Fibroblast of lung (primary cell): ENCODE measurements at regions not wholly inside any gene's neighbourhood (a gene's known extent, or its start where the extent isn't known, plus 50 kb on each side); places are given as distances from the start of the nearest gene placed in this dataset.

Experiments used
- DNase-seq, 2 donors: peaks; one replicate each; pipeline versions ENCODE4 v3.0.0 to v3.0.0-alpha.2; 2010; ENCODE audit warnings: low read depth in 2 of 2
- H2AFZ ChIP-seq: 2 replicates; pipeline ENCODE4 v1.5.1; 2012; ENCODE audit warnings: low read length, control low read depth, inconsistent platforms
- H3K27ac ChIP-seq: 2 replicates; pipeline ENCODE4 v1.5.1; 2011; ENCODE audit warnings: low read length, control low read depth; ENCODE audit not compliant: insufficient read depth
- H3K27me3 ChIP-seq: 2 replicates; pipeline ENCODE4 v1.5.1; 2011; ENCODE audit warnings: mild to moderate bottlenecking, low read length; ENCODE audit not compliant: control insufficient read depth, insufficient read depth
- H3K36me3 ChIP-seq: 2 replicates; pipeline ENCODE4 v1.5.1; 2011; ENCODE audit warnings: low read length; ENCODE audit not compliant: control insufficient read depth, insufficient read depth
- H3K4me1 ChIP-seq: 2 replicates; pipeline ENCODE4 v1.5.1; 2011; ENCODE audit warnings: low read length; ENCODE audit not compliant: control insufficient read depth, insufficient read depth; ENCODE audit errors: extremely low read depth
- H3K4me2 ChIP-seq: 2 replicates; pipeline ENCODE4 v1.5.1; 2011; ENCODE audit warnings: low read length, control low read depth; ENCODE audit not compliant: insufficient read depth; ENCODE audit errors: extremely low read depth
- H3K4me3 ChIP-seq, 4 experiments: fragments of 200-600 bp in 1 of 4; sonication (generic) in 1 of 4; replicated peaks in 1 of 4; 2 replicates each; pipeline ENCODE4 v1.5.1; 2011 to 2016; ENCODE audit warnings: low read length in 4 of 4, low read depth in 3 of 4, mild to moderate bottlenecking in 3 of 4, control low read depth in 2 of 4, inconsistent platforms in 1 of 4, mixed read lengths in 1 of 4; ENCODE audit not compliant: insufficient read depth in 1 of 4; ENCODE audit errors: control extremely low read depth in 1 of 4
- H3K79me2 ChIP-seq: 2 replicates; pipeline ENCODE4 v1.5.1; 2012; ENCODE audit warnings: mild to moderate bottlenecking, low read length, inconsistent platforms; ENCODE audit not compliant: control insufficient read depth, insufficient read depth
- H3K9ac ChIP-seq: 2 replicates; pipeline ENCODE4 v1.5.1; 2011; ENCODE audit warnings: mild to moderate bottlenecking, low read length, control low read depth; ENCODE audit not compliant: insufficient read depth
- H3K9me3 ChIP-seq: 2 replicates; pipeline ENCODE4 v1.5.1; 2012; ENCODE audit warnings: low read depth, low read length; ENCODE audit not compliant: control insufficient read depth, insufficient read depth
- H4K20me1 ChIP-seq: 2 replicates; pipeline ENCODE4 v1.5.1; 2011; ENCODE audit warnings: low read length; ENCODE audit not compliant: control insufficient read depth, insufficient read depth; ENCODE audit errors: extremely low read depth
- EZH2 ChIP-seq: IDR thresholded peaks from 2 replicates; pipeline ENCODE4 v1.5.1; 2012; ENCODE audit warnings: low read length, control low read depth, mild to moderate bottlenecking; ENCODE audit errors: missing control alignments
- TF ChIP-seq, protein P1 (sequence below), 2 donors: IDR thresholded peaks in 1 of 2; conservative IDR thresholded peaks in 1 of 2; 1 replicate in 1 of 2; 2 replicates in 1 of 2; pipeline ENCODE4 v1.5.1; 2011 to 2012; ENCODE audit warnings: low read length in 2 of 2, control low read depth in 1 of 2, inconsistent platforms in 1 of 2, low read depth in 1 of 2, mild to moderate bottlenecking in 1 of 2

DNA sequence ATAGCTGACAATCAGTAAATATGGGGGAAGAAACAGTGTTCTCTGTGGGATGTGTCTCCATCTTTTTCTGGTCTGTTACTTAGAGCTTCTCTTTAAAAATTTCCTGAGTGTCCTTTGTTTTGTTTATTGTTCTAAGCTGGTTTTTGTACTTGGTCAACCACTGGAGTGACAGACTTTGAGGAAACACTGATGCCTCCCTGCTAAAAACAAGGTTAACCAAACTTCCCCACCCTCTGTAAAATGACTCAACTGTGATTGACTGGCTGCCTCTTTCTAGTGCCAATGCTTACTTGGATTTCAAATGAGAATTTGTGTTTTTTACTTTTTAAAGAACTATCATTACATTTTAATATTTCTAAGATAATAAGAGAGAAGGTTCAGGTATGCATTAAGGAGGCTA lies 65.1 kb upstream of the SPINK5 start:
- Histone ChIP-seq H3K4me1 (no peaks in the 10 kb centered on the region), H3K4me2 (no peak overlapping the region), H2AFZ (no peak overlapping the region), H3K36me3 (no peaks in the 10 kb centered on the region), H3K79me2 (no peaks in the 10 kb centered on the region), H4K20me1 (no peaks in the 10 kb centered on the region), H3K27ac (no peak overlapping the region), H3K9ac (no peak overlapping the region), H3K9me3 (no peaks in the 10 kb centered on the region), H3K27me3 (no peaks in the 10 kb centered on the region), H3K4me3 (no peak overlapping the region)
- peak in 1 of 2 donors; percentile 13 for DNase-seq
- TF ChIP-seq, protein P1, sequence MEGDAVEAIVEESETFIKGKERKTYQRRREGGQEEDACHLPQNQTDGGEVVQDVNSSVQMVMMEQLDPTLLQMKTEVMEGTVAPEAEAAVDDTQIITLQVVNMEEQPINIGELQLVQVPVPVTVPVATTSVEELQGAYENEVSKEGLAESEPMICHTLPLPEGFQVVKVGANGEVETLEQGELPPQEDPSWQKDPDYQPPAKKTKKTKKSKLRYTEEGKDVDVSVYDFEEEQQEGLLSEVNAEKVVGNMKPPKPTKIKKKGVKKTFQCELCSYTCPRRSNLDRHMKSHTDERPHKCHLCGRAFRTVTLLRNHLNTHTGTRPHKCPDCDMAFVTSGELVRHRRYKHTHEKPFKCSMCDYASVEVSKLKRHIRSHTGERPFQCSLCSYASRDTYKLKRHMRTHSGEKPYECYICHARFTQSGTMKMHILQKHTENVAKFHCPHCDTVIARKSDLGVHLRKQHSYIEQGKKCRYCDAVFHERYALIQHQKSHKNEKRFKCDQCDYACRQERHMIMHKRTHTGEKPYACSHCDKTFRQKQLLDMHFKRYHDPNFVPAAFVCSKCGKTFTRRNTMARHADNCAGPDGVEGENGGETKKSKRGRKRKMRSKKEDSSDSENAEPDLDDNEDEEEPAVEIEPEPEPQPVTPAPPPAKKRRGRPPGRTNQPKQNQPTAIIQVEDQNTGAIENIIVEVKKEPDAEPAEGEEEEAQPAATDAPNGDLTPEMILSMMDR (conservative IDR thresholded peaks at IDR 0.05 in 1 of 2, IDR thresholded peaks at IDR 0.05 in 1 of 2; ENCODE audit: low read depth in 1 of 2, low read length in 2 of 2), result no peak
- no peak for TF ChIP-seq EZH2

- no peak overlapping the region for H2AFZ ChIP-seq
- no peak for TF ChIP-seq EZH2
- TF ChIP-seq, protein P1 (conservative IDR thresholded peaks at IDR 0.05 in 1 of 2, IDR thresholded peaks at IDR 0.05 in 1 of 2; ENCODE audit: low read depth in 1 of 2, low read length in 2 of 2), result no peak
These were observed 66.3 kb upstream of the SPINK5 start for GRCh38 chr5:147997486-147997885.

GRCh38 chr5:147996379-147996778 lies 67.4 kb upstream of the SPINK5 start:
- H2AFZ ChIP-seq, result no peak overlapping the region

More at GRCh38 chr5:147997486-147997885, 66.3 kb upstream of the SPINK5 start:
- H3K36me3 ChIP-seq, result no peaks in the 10 kb centered on the region
- no peaks in the 10 kb centered on the region for H3K9me3 ChIP-seq
- H3K79me2 ChIP-seq, result no peaks in the 10 kb centered on the region
- no peak overlapping the region for H3K4me2 ChIP-seq
- DNase-seq, result no peak
- H3K9ac ChIP-seq, result no peak overlapping the region
- H3K4me1 ChIP-seq, result no peaks in the 10 kb centered on the region
- H4K20me1 ChIP-seq, result no peaks in the 10 kb centered on the region
- no peak overlapping the region for H3K4me3 ChIP-seq
- no peaks in the 10 kb centered on the region for H3K27me3 ChIP-seq
- no peak overlapping the region for H3K27ac ChIP-seq

More at GRCh38 chr5:147996379-147996778, 67.4 kb upstream of the SPINK5 start:
- DNase-seq, result no peak
- H3K9me3 ChIP-seq, result no peaks in the 10 kb centered on the region
- H3K36me3 ChIP-seq, result no peaks in the 10 kb centered on the region
- no peaks in the 10 kb centered on the region for H3K4me1 ChIP-seq
- H3K4me3 ChIP-seq, result no peak overlapping the region
- no peaks in the 10 kb centered on the region for H3K79me2 ChIP-seq
- no peaks in the 10 kb centered on the region for H3K27me3 ChIP-seq
- TF ChIP-seq EZH2, result no peak
- TF ChIP-seq, protein P1 (conservative IDR thresholded peaks at IDR 0.05 in 1 of 2, IDR thresholded peaks at IDR 0.05 in 1 of 2; ENCODE audit: low read depth in 1 of 2, low read length in 2 of 2), result no peak
- no peak overlapping the region for H3K9ac ChIP-seq
- H4K20me1 ChIP-seq, result no peaks in the 10 kb centered on the region
- H3K27ac ChIP-seq, result no peak overlapping the region
- no peak overlapping the region for H3K4me2 ChIP-seq
